LNCAP (cell line): ENCODE measurements at regions not wholly inside any gene's neighbourhood (a gene's known extent, or its start where the extent isn't known, plus 50 kb on each side); places are given as distances from the start of the nearest gene placed in this dataset.

Source experiments
- CTCF ChIP-seq: fragments of 450-650 bp; IDR thresholded peaks from 2 replicates; pipeline ENCODE4 v1.5.1; 2017; ENCODE audit warnings: mild to moderate bottlenecking

GRCh38 chr4:187811591-187811990, 184.0 kb upstream of the ZFP42 start:
- TF ChIP-seq CTCF, result no peak

- no peak for TF ChIP-seq CTCF
Observed at GRCh38 chr4:187814737-187815465, 180.7 kb upstream of the ZFP42 start.

- no peak for TF ChIP-seq CTCF
Observed at GRCh38 chr4:187826725-187827124, 168.8 kb upstream of the ZFP42 start.

GRCh38 chr4:187827631-187828030, 167.9 kb upstream of the ZFP42 start:
- no peak for TF ChIP-seq CTCF

- TF ChIP-seq CTCF, result no peak
Observed at GRCh38 chr4:187839765-187840164, 155.8 kb upstream of the ZFP42 start.

GRCh38 chr4:187840814-187841213, 154.8 kb upstream of the ZFP42 start:
- TF ChIP-seq CTCF, result no peak

GRCh38 chr4:187849556-187850225, 145.9 kb upstream of the ZFP42 start:
- TF ChIP-seq CTCF, result no peak
